ENCODE measurements at regions not wholly inside any gene's neighbourhood (a gene's known extent, or its start where the extent isn't known, plus 50 kb on each side); places are given as distances from the start of the nearest gene placed in this dataset.

DNA sequence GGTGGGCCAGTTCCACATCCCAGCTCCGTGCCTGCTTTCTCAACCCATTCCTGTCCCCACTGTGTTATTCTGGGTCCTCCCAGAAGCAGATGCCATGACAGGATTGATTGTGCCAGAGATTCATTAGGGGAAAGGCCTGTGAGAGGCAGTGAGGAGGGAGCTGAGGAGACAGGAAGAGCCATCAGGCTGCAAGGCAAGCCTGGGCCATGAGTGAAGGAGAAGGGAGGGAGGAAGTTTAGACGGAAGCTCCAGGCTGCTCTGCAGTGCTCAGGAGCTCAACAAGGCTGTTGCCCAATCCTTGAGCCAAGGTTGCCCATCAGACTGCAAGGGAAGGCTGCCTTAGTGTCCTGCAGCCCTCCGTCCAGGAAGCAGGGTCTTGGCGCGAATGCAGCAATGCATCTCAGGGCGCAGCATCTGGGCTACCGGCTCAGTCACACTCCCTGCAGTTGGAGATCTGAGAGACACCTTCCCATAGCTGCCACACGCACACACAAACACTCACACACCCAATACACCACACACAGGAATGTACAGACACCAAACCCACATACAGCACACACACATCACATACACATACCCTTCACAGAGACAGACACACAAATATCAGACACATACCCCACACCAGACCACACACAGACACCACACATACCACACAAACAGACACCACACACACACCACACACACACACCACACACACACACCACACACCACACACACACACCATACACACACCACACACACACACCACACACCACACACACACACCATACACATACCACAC, 139.5 kb upstream of the NDUFV2 start:
- peak; percentile 99 for FAIRE-seq
- no peak for DNase-seq (ENCODE audit: low spot score)

DNA sequence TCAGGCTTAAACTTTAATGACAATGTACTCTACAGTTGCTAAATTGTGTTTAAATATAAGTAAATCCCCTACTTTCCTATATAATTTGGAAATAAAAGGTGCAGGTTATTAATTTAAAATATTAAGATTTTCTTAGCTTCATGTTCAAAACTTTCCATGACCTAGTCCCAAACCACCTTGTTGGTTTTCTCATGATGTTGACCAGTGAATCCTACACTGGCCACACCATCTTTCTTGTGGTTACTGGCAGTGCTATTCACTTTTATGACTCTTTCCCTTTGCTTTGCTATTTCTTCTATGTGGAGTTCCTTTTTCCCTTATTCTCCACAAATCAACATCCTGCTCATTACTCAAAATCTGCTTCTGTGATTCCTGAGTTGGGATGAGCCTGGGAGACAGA, 138.6 kb upstream of the NDUFV2 start:
- FAIRE-seq (no peak), DNase-seq (ENCODE audit: low spot score) (no peak)

GRCh38 chr18:8965398-8965797, 137.1 kb upstream of the NDUFV2 start:
- DNase-seq (ENCODE audit: low spot score) (no peak), FAIRE-seq (no peak)

GRCh38 chr18:8966821-8967220, 135.7 kb upstream of the NDUFV2 start:
- FAIRE-seq, result peak; percentile 20
- no peak for DNase-seq (ENCODE audit: low spot score)

GRCh38 chr18:8967573-8967972, 134.9 kb upstream of the NDUFV2 start:
- DNase-seq (ENCODE audit: low spot score), result no peak
- FAIRE-seq, result no peak

DNA sequence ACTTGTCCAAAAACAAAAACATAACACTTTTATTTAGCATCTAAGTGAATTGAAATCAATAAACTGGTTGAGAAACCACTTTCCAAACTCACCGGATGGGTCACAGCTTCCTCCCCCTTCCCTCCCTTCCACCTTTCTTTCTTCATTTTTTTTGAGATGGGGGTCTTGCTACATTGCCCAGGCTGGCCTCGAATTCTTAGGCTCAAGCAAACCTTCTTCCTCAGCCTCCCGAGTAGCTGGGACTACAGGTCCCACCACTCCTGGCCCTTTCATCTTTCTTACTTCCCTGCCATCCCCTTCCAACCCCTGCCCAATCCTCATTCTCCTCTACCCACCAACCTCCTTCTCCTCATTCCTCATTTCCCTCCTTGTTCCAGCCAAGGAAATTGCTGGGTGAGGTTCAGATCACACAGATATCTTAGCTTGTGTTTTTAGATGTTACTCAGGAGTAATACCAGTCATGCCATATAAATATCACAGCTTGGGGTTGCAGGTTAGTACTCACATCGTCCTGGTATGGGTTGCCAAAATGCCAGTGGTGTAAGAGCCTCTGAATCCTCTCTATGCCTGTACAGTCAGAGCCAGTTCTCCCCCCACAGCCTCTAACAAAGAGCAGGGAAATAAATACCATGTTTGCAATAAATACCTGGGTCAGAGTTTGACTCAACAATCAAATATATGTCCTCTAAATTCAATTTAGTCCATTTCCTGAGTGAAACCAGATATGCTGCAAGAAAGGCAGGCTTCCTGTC, 132.7 kb upstream of the NDUFV2 start:
- FAIRE-seq (no peak), DNase-seq (ENCODE audit: low spot score) (no peak)

- DNase-seq (ENCODE audit: low spot score) (no peak), FAIRE-seq (no peak)
These were observed 131.7 kb upstream of the NDUFV2 start for GRCh38 chr18:8970843-8971242.

DNA sequence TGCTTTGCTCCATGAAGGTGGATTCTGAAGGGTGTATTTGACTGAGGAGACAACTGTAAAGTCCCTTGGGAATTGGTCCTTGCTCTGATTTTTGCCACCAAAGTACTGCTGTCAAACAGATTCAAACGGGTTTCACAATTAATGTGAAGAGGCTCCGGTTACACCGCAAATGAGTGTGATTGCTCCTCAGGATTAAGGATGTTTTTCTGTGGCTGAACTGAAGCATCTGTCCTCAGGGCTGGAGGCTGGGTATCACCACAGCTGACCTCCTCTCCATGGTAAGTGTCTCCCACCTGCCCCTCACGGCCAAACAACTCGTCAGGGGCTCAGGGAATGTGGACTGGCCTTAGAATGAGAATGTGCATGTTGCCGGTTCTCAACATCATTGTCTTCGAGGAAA, 130.4 kb upstream of the NDUFV2 start:
- FAIRE-seq, result no peak
- DNase-seq (ENCODE audit: low spot score), result no peak

DNA sequence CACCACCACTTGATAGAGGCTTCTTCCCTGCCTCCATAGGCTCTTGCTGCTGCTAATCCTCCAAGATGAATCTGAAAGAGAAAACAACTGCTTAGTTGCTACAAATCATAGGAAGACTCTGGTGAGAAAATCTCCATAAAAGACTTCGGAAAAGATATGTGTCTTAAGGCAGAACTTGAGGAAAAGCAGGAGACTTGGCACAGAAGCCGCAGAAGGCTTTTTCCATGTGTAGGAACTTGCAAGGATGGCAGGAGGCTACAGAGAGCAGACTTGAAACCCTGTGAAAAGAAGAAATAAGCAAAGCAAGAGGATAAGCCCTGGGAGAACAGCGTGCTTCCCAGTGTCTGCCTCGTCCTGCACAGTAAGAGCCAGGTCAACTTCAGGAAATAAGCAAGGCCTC, 128.2 kb upstream of the NDUFV2 start:
- DNase-seq (ENCODE audit: low spot score), result no peak
- no peak for FAIRE-seq

DNA sequence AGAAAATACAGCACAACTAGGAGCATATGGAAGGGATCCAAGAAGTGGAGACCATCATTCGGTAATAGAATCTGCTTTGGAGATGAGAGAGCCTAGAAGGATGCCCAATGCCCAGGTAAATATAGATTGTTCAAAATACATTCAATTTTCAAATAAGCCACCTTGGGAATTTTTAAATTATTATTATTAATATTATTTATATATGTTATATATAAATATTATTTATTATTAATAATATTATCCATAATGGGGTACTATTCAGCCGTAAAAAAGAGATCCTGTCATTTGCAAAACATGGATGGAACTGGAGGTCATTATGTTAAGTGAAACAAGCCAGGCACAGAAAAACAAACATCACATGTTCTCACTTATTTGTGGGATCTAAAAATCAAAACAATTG, 127.8 kb upstream of the NDUFV2 start:
- DNase-seq (ENCODE audit: low spot score), result no peak
- no peak for FAIRE-seq

DNA sequence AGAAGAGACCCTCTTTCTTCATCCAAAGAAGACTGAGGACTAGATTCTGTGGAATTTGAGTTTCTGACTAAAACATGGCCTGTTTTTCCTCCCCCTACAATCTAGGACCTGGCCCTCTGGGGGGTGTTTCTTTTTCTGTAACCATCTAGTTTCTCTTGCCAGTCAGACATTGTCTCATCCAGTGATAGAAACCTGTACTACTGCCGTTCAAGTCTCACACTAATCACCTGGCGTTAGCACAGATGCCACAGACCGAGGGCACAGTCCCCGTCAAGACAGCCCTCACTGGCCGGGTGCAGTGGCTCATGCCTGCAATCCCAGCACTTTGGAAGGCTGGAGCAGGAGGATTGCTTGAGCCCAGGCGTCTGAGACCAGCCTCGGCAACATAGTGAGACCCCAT, 126.9 kb upstream of the NDUFV2 start:
- DNase-seq (ENCODE audit: low spot score) (no peak), FAIRE-seq (no peak)

DNA sequence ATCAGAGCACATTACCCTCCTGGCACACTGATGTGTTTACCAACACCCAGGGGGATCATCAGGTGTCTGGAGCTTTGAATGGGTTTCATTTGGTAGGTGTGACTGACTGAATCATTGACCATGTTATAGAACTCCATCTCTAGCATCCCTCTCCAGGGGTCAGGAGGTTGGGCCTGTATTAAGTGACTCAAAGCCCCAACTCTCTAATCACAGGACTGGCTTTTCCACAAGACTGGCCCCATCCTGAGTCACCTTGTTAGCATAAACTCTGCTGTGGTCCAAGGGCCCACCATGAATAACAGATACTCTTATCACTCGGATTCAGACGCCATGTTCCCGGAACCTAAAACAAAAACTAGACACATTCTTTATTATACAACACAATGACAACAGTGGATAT, 125.9 kb upstream of the NDUFV2 start:
- DNase-seq (ENCODE audit: low spot score) (no peak), FAIRE-seq (no peak)

- no peak for DNase-seq (ENCODE audit: low spot score)
- no peak for FAIRE-seq
These were observed 125.3 kb upstream of the NDUFV2 start for GRCh38 chr18:8977166-8977565.

GRCh38 chr18:8977701-8978100, 124.8 kb upstream of the NDUFV2 start:
- FAIRE-seq (no peak), DNase-seq (ENCODE audit: low spot score) (no peak)

DNA sequence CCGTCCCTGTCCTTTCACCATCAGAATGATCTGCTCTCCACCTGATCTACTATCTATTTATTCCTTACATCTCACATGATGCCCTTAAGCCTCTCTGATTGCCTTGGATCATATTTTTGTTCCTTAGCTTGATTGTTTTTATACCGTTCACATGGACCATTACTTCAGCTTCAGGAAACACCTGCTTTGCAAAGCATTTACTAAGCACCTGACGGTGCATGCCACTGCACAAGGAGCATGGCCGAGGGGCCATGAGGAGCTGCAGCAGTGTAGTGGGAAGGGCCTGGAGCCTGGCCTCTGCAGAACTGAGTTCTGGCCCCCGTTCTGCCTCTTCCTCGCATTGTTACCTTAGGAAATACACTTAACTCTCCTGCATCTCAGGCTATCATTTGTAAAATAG, 124.1 kb upstream of the NDUFV2 start:
- no peak for FAIRE-seq

GRCh38 chr18:8979258-8979988, 123.1 kb upstream of the NDUFV2 start:
- FAIRE-seq, result no peak
- no peak for DNase-seq (ENCODE audit: low spot score)

More for the DNA sequence above, 124.1 kb upstream of the NDUFV2 start:
- no peak for DNase-seq (ENCODE audit: low spot score)

DNA sequence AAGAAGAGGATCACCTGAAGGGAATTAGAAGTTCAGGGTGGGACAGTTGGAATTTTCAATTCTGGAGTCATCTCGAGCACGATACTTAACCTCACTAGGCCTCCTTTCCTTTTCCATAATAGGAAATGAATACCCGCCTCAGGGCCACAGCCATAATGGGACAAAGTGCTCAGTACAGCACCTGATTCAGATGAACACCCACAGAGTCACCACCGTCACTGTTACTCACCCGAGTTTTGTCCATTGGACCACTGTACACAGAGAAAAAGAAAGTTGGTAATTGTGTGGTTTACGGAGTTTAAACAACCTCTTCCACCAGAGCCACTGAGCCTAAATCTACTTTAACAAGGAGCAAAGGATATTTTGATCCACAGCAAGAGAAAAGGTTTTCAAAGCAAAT, 122.0 kb upstream of the NDUFV2 start:
- FAIRE-seq (no peak), DNase-seq (ENCODE audit: low spot score) (no peak)

- no peak for FAIRE-seq
- no peak for DNase-seq (ENCODE audit: low spot score)
These were observed 121.6 kb upstream of the NDUFV2 start for GRCh38 chr18:8980918-8981317.

- FAIRE-seq (peak; percentile 80), DNase-seq (ENCODE audit: low spot score) (peak; percentile 63)
These were observed 119.9 kb upstream of the NDUFV2 start for GRCh38 chr18:8982416-8983183.

DNA sequence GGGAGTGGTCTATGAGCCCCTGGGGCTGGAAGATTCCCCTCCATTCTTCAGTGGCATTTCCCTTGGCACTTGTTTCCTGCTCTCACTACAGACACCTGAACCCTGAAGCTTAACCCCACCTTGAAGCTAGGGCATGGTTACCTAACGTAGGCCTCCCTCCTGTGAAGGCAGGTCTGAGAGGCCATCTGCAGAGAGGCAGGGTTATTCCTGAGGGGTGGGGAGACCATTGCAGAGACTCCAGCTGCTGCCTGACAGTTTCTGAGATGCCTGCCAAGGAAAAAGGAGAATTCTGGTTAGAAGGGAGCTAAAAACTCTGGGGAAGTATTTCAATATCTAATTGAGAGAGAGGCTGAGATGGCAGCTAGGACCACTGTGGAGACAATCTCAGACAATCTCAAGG, 119.3 kb upstream of the NDUFV2 start:
- DNase-seq (ENCODE audit: low spot score), result no peak
- FAIRE-seq, result no peak

GRCh38 chr18:8984131-8984721, 118.3 kb upstream of the NDUFV2 start:
- no peak for DNase-seq (ENCODE audit: low spot score)

More at GRCh38 chr18:8984131-8984721, 118.3 kb upstream of the NDUFV2 start:
- FAIRE-seq, result no peak

All from urothelium cell line (cell line).